IgD-negative memory B cell (primary cell): ENCODE measurements at regions not wholly inside any gene's neighbourhood (a gene's known extent, or its start where the extent isn't known, plus 50 kb on each side); places are given as distances from the start of the nearest gene placed in this dataset.

ENCODE experiments used
- H3K27ac Mint-ChIP-seq, 3 donors: one replicate each; pipeline ENCODE4 v1.8.0; 2020 to 2022; ENCODE audit warnings: mild to moderate bottlenecking in 3 of 3, mixed read lengths in 3 of 3, moderate library complexity in 1 of 3
- H3K27me3 Mint-ChIP-seq: one replicate; pipeline ENCODE4 v1.8.0; 2021; ENCODE audit warnings: mixed read lengths
- H3K36me3 Mint-ChIP-seq: one replicate; pipeline ENCODE4 v1.8.0; 2020; ENCODE audit warnings: mild to moderate bottlenecking, mixed read lengths
- H3K4me1 Mint-ChIP-seq, 3 donors: one replicate each; pipeline ENCODE4 v1.8.0; 2020 to 2022; ENCODE audit warnings: mixed read lengths in 3 of 3, mild to moderate bottlenecking in 1 of 3
- H3K4me3 Mint-ChIP-seq, 4 donors: one replicate each; pipeline ENCODE4 v1.8.0; 2020 to 2022; ENCODE audit warnings: mild to moderate bottlenecking in 4 of 4, mixed read lengths in 4 of 4, moderate library complexity in 3 of 4
- H3K9me3 Mint-ChIP-seq, 3 donors: one replicate each; pipeline ENCODE4 v1.8.0; 2020 to 2021; ENCODE audit warnings: mixed read lengths in 3 of 3, mild to moderate bottlenecking in 1 of 3

- peaks cover 0 to 3% (median 0%) of the 10 kb centered on the region in 3 donors for H3K4me1 Mint-ChIP-seq
- H3K9me3 Mint-ChIP-seq = peaks cover 0 to under 1% (median 0%) of the 10 kb centered on the region in 3 donors
- no peak overlapping the region for H3K27ac Mint-ChIP-seq
- no peaks in the 10 kb centered on the region for H3K27me3 Mint-ChIP-seq
- peaks cover 2% of the 10 kb centered on the region for H3K36me3 Mint-ChIP-seq
- H3K4me3 Mint-ChIP-seq = no peak overlapping the region
Measured at GRCh38 chr5:67465537-67466207, 269.1 kb upstream of the CD180 start.

- H3K4me3 Mint-ChIP-seq = no peak overlapping the region
- H3K36me3 Mint-ChIP-seq = peaks cover 2% of the 10 kb centered on the region
- no peak overlapping the region for H3K27ac Mint-ChIP-seq
- H3K9me3 Mint-ChIP-seq = peaks cover 0 to 4% (median under 1%) of the 10 kb centered on the region in 3 donors
- H3K4me1 Mint-ChIP-seq = peaks cover 0 to 3% (median 0%) of the 10 kb centered on the region in 3 donors
- H3K27me3 Mint-ChIP-seq = no peaks in the 10 kb centered on the region
Measured at GRCh38 chr5:67462147-67462546, 265.5 kb upstream of the CD180 start.

DNA sequence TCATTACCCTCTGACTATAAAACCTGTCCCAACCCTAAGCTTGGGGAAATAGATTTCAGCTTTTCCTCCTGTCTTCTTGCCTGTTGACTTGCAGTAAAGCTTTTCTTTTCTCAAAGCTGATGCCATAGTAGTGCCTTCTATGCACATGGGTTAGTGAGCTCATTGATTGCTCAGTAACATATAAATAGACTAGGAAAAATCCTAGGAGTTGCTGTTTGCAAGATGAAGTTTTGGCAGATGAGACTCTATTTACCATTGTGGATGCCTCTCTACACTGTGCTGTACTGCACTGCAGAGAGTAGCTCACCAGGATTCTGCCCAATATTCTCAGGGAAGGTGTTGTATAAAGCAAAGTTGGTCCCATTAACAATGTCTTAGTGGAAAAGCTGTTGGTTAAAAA is 262.7 kb upstream of the CD180 start:
- H3K27me3 Mint-ChIP-seq = no peaks in the 10 kb centered on the region
- peaks cover 0 to 4% (median 2%) of the 10 kb centered on the region in 3 donors for H3K9me3 Mint-ChIP-seq
- no peak overlapping the region for H3K27ac Mint-ChIP-seq
- no peak overlapping the region for H3K4me3 Mint-ChIP-seq
- H3K36me3 Mint-ChIP-seq = peaks cover 2% of the 10 kb centered on the region
- no peaks in the 10 kb centered on the region for H3K4me1 Mint-ChIP-seq

DNA sequence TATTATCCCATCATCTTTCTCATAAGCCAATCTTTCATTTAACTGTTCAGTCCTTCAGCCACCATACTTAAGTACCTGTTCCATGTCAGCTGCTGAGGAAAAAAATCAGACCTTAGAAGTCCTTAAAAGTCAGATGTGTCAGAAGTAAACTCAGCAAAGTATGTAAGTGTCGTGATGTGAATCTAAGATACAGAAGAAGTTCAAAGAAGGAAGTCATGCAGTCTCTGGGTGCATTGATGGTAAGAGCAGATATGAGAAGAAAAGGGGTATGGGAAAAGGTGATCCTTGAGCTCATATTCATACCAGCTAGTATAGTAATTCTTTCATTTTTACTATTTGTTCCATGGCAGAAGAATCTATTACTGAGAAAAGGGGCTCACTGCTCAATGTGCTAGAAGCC is 259.4 kb upstream of the CD180 start:
- no peaks in the 10 kb centered on the region for H3K36me3 Mint-ChIP-seq
- no peaks in the 10 kb centered on the region for H3K27me3 Mint-ChIP-seq
- peaks cover 0 to 4% (median 2%) of the 10 kb centered on the region in 3 donors for H3K9me3 Mint-ChIP-seq
- H3K4me3 Mint-ChIP-seq = no peak overlapping the region
- no peaks in the 10 kb centered on the region for H3K4me1 Mint-ChIP-seq
- H3K27ac Mint-ChIP-seq = no peak overlapping the region

DNA sequence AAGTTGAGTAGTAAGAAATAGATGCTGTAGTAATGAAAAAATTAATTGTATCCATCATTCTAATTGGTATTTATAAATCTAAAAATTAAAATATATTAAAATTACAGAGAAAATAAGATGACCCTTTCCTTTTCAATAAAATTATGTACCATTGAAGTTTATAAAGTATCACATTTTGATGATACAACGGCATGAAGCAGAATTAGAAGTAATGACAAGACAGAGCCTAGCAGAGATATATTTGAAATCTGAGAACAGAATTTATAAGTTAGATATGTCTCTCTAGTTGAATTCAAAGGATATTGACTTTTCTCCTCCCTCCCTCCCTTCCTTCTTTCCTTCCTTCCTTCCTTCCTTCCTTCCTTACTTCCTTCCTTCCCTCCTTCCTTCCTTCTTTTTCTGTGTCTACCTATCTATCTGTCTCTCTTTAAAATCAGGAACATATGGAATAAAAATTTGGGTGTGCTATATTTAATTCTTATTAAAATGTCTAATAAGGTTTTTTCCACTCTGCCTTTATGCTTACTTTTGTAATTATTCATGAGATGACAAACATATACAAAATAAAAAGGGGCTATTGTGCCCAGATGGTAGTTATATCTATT is 258.5 kb upstream of the CD180 start:
- no peak overlapping the region for H3K27ac Mint-ChIP-seq
- H3K36me3 Mint-ChIP-seq = no peaks in the 10 kb centered on the region
- peaks cover 0 to 2% (median 2%) of the 10 kb centered on the region in 3 donors for H3K9me3 Mint-ChIP-seq
- peaks cover 1% of the 10 kb centered on the region for H3K27me3 Mint-ChIP-seq
- no peak overlapping the region for H3K4me3 Mint-ChIP-seq
- H3K4me1 Mint-ChIP-seq = no peaks in the 10 kb centered on the region

DNA sequence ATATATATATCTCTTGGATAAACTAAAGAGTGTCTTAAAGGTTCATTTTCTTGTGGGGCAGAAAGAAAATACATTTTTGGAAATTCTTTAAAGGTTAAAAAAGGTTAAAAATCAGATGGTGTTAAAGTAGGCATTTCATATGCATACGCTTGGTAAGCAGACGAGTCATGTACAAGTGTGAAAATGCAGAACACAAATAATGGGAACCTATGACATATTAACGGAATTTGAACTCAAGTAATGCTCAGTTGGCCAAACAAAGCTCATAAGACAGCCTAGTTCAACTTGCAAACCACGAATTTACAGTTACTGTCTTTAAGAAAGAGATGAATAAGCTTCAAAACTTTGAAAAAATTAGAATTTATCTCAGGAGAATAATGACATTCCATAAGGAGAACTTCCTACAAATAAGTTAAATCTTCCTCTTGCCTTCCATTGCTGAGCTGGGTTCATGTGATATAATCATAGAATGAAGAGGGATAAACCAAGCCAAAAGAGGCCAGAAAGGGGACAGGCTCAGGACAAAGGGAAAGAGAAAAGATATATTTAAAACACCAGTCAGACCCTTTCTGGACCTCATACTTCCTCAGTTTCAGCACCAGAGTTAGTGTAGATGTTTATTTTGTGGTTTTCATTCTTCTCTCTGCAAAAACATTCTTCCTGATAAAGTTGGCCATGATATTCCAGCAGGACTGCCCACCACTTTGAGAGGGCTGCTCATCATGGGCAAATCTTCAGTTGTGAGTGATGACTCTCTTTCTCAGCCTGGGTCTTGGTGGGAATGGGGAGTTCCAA is 256.7 kb upstream of the CD180 start:
- Mint-ChIP-seq H3K4me3 (no peak overlapping the region), H3K36me3 (no peaks in the 10 kb centered on the region), H3K9me3 (peaks cover 0 to 2% (median 2%) of the 10 kb centered on the region in 3 donors), H3K4me1 (no peaks in the 10 kb centered on the region), H3K27ac (no peak overlapping the region), H3K27me3 (peaks cover 1% of the 10 kb centered on the region)

DNA sequence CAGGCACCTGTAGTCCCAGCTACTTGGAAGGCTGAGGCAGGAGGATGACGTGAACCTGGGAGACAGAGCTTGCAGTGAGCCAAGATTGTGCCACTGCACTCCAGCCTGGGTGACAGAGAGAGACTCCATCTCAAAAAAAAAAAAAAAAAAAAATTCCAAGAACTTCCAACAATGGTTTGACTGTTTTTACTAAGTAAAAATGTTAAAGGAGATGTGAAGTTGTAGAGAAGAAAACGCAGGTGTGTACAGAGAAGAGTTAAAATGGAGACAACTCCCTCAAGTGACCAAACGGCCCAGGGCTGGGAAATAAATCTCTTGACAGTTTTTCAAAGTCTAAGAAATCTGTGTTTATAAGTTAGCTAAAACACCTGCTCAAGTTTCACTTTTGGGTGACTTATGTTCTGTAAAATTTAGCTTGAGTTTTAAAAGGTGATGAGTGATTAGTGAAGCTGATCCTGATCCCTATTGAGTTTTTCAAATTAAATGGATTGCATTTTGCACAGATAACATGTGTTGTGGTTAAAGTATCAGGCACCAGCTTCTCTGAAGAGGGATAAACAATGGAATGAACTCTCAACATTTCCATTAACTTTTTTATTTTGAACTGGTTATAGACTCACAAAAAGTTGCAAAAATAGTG is 255.2 kb upstream of the CD180 start:
- Mint-ChIP-seq H3K27me3 (peaks cover 1% of the 10 kb centered on the region), H3K9me3 (no peaks in the 10 kb centered on the region), H3K4me3 (no peak overlapping the region), H3K27ac (no peak overlapping the region), H3K4me1 (no peaks in the 10 kb centered on the region), H3K36me3 (no peaks in the 10 kb centered on the region)

DNA sequence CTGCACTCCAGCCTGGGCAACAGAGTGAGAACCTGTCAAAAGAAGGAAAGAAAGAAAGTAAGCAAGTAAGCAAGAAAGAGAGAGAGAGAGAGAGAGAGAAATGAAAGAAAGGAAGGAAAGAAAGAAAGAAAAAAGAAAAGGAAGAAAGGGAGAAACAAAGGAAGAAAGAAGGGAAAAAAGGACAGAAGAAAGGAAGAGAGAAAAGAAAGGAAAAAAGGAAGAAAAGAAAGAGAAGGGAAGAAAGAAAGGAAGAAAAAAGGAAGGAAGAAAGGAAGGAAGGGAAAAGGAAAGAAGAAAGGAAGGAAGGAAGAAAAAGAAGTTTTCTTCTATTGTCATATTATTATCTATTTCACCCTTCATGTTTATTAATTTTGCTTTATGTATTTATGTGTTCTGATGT is 251.1 kb upstream of the CD180 start:
- Mint-ChIP-seq H3K27ac (no peak overlapping the region), H3K4me3 (no peak overlapping the region), H3K36me3 (no peaks in the 10 kb centered on the region), H3K9me3 (peaks cover 0 to 2% (median 0%) of the 10 kb centered on the region in 3 donors), H3K27me3 (peaks cover 6% of the 10 kb centered on the region), H3K4me1 (no peaks in the 10 kb centered on the region)

DNA sequence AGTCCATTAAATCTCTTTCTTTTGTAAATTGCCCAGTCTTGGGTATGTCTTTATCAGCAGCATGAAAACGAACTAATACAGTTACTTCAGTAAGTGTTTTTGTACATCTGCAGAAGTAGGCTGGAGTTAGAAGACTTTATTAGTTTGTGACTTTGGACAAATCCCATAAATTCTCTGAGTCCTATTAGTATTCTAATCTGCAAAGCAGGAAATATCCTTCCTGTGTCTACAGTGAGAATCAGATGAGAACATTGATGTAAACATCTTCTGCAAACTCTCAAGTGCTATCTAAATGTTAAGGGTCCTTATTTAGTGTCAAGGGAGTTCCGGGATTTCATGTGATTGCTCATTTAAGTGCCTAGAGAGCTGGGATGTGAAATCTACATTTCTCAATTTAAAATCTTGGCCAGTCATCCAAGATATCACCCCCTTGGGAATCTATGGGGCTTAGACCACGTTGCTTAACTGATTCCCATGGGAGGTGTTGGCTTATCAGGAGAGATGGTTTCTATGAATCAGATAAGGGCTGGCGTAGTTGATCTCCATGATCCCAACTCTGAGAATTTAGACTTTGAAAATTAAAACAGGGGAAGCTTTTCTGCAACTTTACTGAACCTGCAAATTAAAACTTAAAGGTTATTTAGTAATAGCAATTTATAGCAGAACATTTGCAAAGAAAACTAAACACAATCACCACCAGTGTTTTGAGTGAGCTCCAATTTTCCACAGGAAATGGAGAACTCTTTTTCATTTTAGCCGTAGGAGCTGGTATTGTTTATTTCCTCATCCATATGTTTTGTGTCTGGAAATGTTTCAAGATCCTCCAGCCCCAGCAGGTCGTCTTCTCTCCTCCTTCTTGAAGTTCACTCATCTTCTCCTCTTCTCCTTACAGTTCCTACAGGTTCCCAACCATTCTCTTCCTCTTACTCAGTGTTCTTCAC is 241.6 kb upstream of the CD180 start:
- Mint-ChIP-seq H3K27ac (no peak overlapping the region), H3K9me3 (peaks cover 0 to 3% (median 0%) of the 10 kb centered on the region in 3 donors), H3K27me3 (peaks cover 2% of the 10 kb centered on the region), H3K36me3 (no peaks in the 10 kb centered on the region), H3K4me3 (no peak overlapping the region), H3K4me1 (no peaks in the 10 kb centered on the region)

- H3K36me3 Mint-ChIP-seq = no peaks in the 10 kb centered on the region
- no peak overlapping the region for H3K4me3 Mint-ChIP-seq
- peaks cover 0 to 3% (median 0%) of the 10 kb centered on the region in 3 donors for H3K9me3 Mint-ChIP-seq
- H3K27ac Mint-ChIP-seq = no peak overlapping the region
- H3K27me3 Mint-ChIP-seq = peaks cover 2% of the 10 kb centered on the region
- H3K4me1 Mint-ChIP-seq = no peaks in the 10 kb centered on the region
Measured at GRCh38 chr5:67435032-67435431, 238.4 kb upstream of the CD180 start.

DNA sequence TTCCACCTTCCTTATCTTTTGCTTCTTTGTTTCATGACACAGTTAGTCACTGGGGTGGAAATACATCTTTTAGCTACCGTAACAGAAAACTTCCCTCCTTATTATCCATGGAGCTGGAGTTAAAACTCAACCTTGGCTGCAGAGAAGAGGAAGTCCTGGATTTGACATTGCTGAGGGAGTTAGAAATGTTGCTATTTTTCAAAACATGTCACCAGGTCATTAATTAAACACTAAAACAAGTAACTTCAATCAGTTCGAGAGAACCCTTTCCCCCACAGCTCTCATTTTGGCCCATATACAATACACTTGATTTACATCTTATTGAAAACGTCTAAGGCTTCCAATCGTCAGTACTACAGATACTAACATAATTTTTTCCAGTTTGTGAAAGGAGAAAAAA is 237.9 kb upstream of the CD180 start:
- Mint-ChIP-seq H3K27me3 (no peaks in the 10 kb centered on the region), H3K27ac (no peak overlapping the region), H3K4me3 (no peak overlapping the region), H3K9me3 (peaks cover 0 to 3% (median 0%) of the 10 kb centered on the region in 3 donors), H3K4me1 (no peaks in the 10 kb centered on the region), H3K36me3 (no peaks in the 10 kb centered on the region)

- Mint-ChIP-seq H3K4me3 (no peak overlapping the region), H3K36me3 (no peaks in the 10 kb centered on the region), H3K27ac (no peak overlapping the region), H3K4me1 (no peaks in the 10 kb centered on the region), H3K27me3 (no peaks in the 10 kb centered on the region), H3K9me3 (peaks cover 0 to 3% (median 0%) of the 10 kb centered on the region in 3 donors)
Measured at GRCh38 chr5:67432606-67433005, 236.0 kb upstream of the CD180 start.

- H3K27ac Mint-ChIP-seq = no peak overlapping the region
- no peak overlapping the region for H3K4me3 Mint-ChIP-seq
- H3K27me3 Mint-ChIP-seq = no peaks in the 10 kb centered on the region
- no peaks in the 10 kb centered on the region for H3K4me1 Mint-ChIP-seq
- H3K9me3 Mint-ChIP-seq = peaks cover 0 to 3% (median 0%) of the 10 kb centered on the region in 3 donors
- H3K36me3 Mint-ChIP-seq = no peaks in the 10 kb centered on the region
Measured at GRCh38 chr5:67431191-67431590, 234.6 kb upstream of the CD180 start.

DNA sequence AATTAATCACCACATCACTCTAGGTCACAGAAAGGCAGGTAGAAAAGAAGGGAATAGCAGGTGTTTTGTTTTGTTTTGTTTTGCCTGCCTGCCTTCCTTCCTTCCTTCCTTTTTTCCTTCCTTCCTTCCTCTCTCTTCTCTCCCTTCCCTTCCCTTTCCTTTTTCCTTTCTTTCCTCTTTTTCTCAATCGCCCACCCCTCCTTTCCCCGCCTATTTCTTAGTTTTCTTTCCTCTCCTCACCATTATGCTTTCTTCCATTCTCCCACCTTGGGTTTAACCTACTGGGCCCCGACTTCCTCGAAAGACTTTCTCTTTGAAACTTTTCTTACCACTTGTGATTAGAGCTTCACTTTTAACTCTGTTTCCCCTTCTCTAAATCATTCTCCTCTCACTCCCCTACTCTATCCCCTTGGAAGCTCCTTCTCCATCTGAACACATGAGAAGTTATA is 231.3 kb upstream of the CD180 start:
- Mint-ChIP-seq H3K27ac (no peak overlapping the region), H3K4me1 (no peaks in the 10 kb centered on the region), H3K27me3 (no peaks in the 10 kb centered on the region), H3K4me3 (no peak overlapping the region), H3K36me3 (no peaks in the 10 kb centered on the region), H3K9me3 (no peaks in the 10 kb centered on the region)
